Vagina (tissue), 2 donors: ENCODE measurements at regions not wholly inside any gene's neighbourhood (a gene's known extent, or its start where the extent isn't known, plus 50 kb on each side); places are given as distances from the start of the nearest gene placed in this dataset.
"Not testable (repeated sequence)": the region's sequence is repeated elsewhere in the genome, so short reads cannot be mapped to it uniquely, and the experiment has no call there.

ENCODE experiments used
- DNase-seq, 2 donors: peaks; one replicate each; pipeline ENCODE4 v3.0.0-alpha.2; 2017; ENCODE audit errors: extremely low spot score in 2 of 2
- H3K27ac ChIP-seq: fragments of 200-600 bp; sonication (generic); one replicate; pipeline ENCODE4 v1.5.1; 2019
- H3K27me3 ChIP-seq: fragments of 200-600 bp; sonication (generic); one replicate; pipeline ENCODE4 v1.5.1; 2019
- H3K36me3 ChIP-seq, 2 donors: fragments of 200-600 bp; sonication (generic); one replicate each; pipeline ENCODE4 v1.5.1; 2017 to 2019
- H3K4me1 ChIP-seq: fragments of 200-600 bp; sonication (generic); one replicate; pipeline ENCODE4 v1.5.1; 2019
- H3K4me3 ChIP-seq, 2 donors: fragments of 200-600 bp; sonication (generic); 1 replicate in 1 of 2; 2 replicates in 1 of 2; pipeline ENCODE4 v1.5.1; 2016 to 2019
- H3K9me3 ChIP-seq: fragments of 200-600 bp; sonication (generic); one replicate; pipeline ENCODE4 v1.5.1; 2019
- CTCF ChIP-seq, 3 experiments: fragments of 450-650 bp in 2 of 3; fragments of 200-600 bp in 1 of 3; sonication (generic) in 1 of 3; IDR thresholded peaks; one replicate each; pipeline ENCODE4 v1.5.1; 2017 to 2019; ENCODE audit warnings: antibody characterized with exemption in 3 of 3, mild to moderate bottlenecking in 2 of 3, moderate library complexity in 2 of 3
- POLR2A ChIP-seq, 2 donors: fragments of 450-650 bp; IDR thresholded peaks; one replicate each; pipeline ENCODE4 v1.6.1; 2017; ENCODE audit warnings: antibody characterized with exemption in 2 of 2, mild to moderate bottlenecking in 2 of 2, moderate library complexity in 2 of 2
- POLR2AphosphoS5 ChIP-seq, 2 donors: sonication (generic); formaldehyde crosslinking; IDR thresholded peaks; one replicate each; pipeline ENCODE4 v1.9.0; 2017; ENCODE audit warnings: antibody characterized with exemption in 2 of 2, mild to moderate bottlenecking in 2 of 2, low read depth in 1 of 2; ENCODE audit not compliant: insufficient read depth in 1 of 2
- intact Hi-C: fragments of 100-400 bp; cut with DNase I; formaldehyde crosslinking; loops from one replicate; pipeline ENCODE4 v1.15.1; 2023

GRCh38 chr6:5833120-5833519 lies 173.6 kb downstream of the NRN1 start:
- intact Hi-C loops, result no loop called here
- TF ChIP-seq POLR2AphosphoS5 (IDR thresholded peaks at IDR 0.05; ENCODE audit: insufficient read depth in 1 of 2, low read depth in 1 of 2) (no peak), CTCF (IDR thresholded peaks at IDR 0.05) (no peak), POLR2A (IDR thresholded peaks at IDR 0.05) (no peak)
- no peak overlapping the region for H3K4me3 ChIP-seq
- no peak overlapping the region for H3K27ac ChIP-seq
- H3K9me3 ChIP-seq, result no peaks in the 10 kb centered on the region
- H3K27me3 ChIP-seq, result no peaks in the 10 kb centered on the region
- no peaks in the 10 kb centered on the region for H3K36me3 ChIP-seq
- no peak for DNase-seq
- H3K4me1 ChIP-seq, result no peaks in the 10 kb centered on the region

GRCh38 chr6:5832668-5833067 lies 174.1 kb downstream of the NRN1 start:
- no peaks in the 10 kb centered on the region for H3K27me3 ChIP-seq
- intact Hi-C loops, result no loop called here
- no peak overlapping the region for H3K4me3 ChIP-seq
- DNase-seq, result no peak
- no peak for TF ChIP-seq CTCF (IDR thresholded peaks at IDR 0.05)
- TF ChIP-seq POLR2A (IDR thresholded peaks at IDR 0.05), result no peak
- TF ChIP-seq POLR2AphosphoS5 (IDR thresholded peaks at IDR 0.05; ENCODE audit: insufficient read depth in 1 of 2, low read depth in 1 of 2), result no peak
- H3K4me1 ChIP-seq, result no peaks in the 10 kb centered on the region
- H3K36me3 ChIP-seq, result no peaks in the 10 kb centered on the region
- H3K27ac ChIP-seq, result no peak overlapping the region
- H3K9me3 ChIP-seq, result no peaks in the 10 kb centered on the region

- DNase-seq, H3K4me3 ChIP-seq, intact Hi-C loops: not testable (repeated sequence)
Measured at GRCh38 chr6:5831219-5831862, 175.4 kb downstream of the NRN1 start.

GRCh38 chr6:5828296-5828695 lies 178.4 kb downstream of the NRN1 start:
- Histone ChIP-seq H3K27me3 (no peaks in the 10 kb centered on the region), H3K9me3 (no peaks in the 10 kb centered on the region), H3K36me3 (no peaks in the 10 kb centered on the region), H3K4me1 (no peaks in the 10 kb centered on the region), H3K4me3 (no peak overlapping the region), H3K27ac (no peak overlapping the region)
- TF ChIP-seq POLR2A (IDR thresholded peaks at IDR 0.05) (no peak), CTCF (IDR thresholded peaks at IDR 0.05) (no peak), POLR2AphosphoS5 (IDR thresholded peaks at IDR 0.05; ENCODE audit: insufficient read depth in 1 of 2, low read depth in 1 of 2) (no peak)
- DNase-seq, result no peak
- intact Hi-C loops, result no loop called here

More at GRCh38 chr6:5831219-5831862, 175.4 kb downstream of the NRN1 start:
- not testable (repeated sequence) for H3K27ac ChIP-seq, H3K27me3 ChIP-seq, H3K4me1 ChIP-seq, H3K36me3 ChIP-seq, H3K9me3 ChIP-seq

- H3K27me3 ChIP-seq, result no peaks in the 10 kb centered on the region
- no peak overlapping the region for H3K4me3 ChIP-seq
- H3K27ac ChIP-seq, result no peak overlapping the region
- no peak for DNase-seq
- no peaks in the 10 kb centered on the region for H3K9me3 ChIP-seq
- TF ChIP-seq POLR2A (IDR thresholded peaks at IDR 0.05) (no peak), POLR2AphosphoS5 (IDR thresholded peaks at IDR 0.05; ENCODE audit: insufficient read depth in 1 of 2, low read depth in 1 of 2) (no peak), CTCF (IDR thresholded peaks at IDR 0.05) (no peak)
- H3K4me1 ChIP-seq, result no peaks in the 10 kb centered on the region
- no peaks in the 10 kb centered on the region for H3K36me3 ChIP-seq
- intact Hi-C loops, result no loop called here
Measured at GRCh38 chr6:5827056-5827904, 179.4 kb downstream of the NRN1 start.

GRCh38 chr6:5824382-5824983 lies 182.2 kb downstream of the NRN1 start:
- intact Hi-C loops, DNase-seq, H3K4me3 ChIP-seq, H3K27ac ChIP-seq, H3K36me3 ChIP-seq, H3K4me1 ChIP-seq, H3K27me3 ChIP-seq, H3K9me3 ChIP-seq: not testable (repeated sequence)
